ENCODE measurements at regions not wholly inside any gene's neighbourhood (a gene's known extent, or its start where the extent isn't known, plus 50 kb on each side); places are given as distances from the start of the nearest gene placed in this dataset.

DNA sequence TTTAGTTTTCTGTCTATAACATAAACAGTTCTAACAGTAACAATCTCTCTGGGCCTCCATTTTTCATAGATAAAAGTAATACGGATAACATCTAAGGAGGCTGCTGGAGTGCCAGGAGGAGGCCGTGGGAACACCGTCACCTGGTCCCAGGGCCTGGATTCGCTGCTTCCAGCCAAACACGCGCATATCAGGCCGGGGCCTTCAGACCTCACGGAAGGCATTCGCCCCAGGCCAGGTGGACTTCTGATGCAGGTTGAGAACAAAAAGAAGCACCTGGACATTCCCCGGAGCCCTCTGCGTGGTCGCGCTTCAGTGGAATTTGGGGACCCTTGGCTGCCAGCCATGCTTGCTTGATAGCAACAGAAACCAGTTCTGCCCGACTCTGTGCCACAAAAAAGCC, 113.1 kb upstream of the GUCA2B start:
- Histone ChIP-seq H4K20me1 (ENCODE audit: low read depth) (no peaks in the 10 kb centered on the region), H3K4me1 (no peaks in the 10 kb centered on the region), H3K9ac (no peak overlapping the region), H3K4me2 (no peak overlapping the region), H3K79me2 (ENCODE audit: low read depth) (no peaks in the 10 kb centered on the region), H3K27me3 (peaks cover 31% of the 10 kb centered on the region), H3K27ac (no peak overlapping the region), H3K9me3 (ENCODE audit: low read depth) (no peaks in the 10 kb centered on the region), H3K36me3 (no peaks in the 10 kb centered on the region), H2AFZ (replicated peaks) (no peak overlapping the region), H3F3A (ENCODE audit: low read depth) (no peaks in the 10 kb centered on the region), H3K4me3 (no peak overlapping the region)
- Mint-ChIP-seq H3K9me3 (no peaks in the 10 kb centered on the region), H3K36me3 (no peaks in the 10 kb centered on the region), H3K27me3 (ENCODE audit: insufficient read depth, low read depth) (peaks cover 4% of the 10 kb centered on the region), H3K27ac (no peak overlapping the region), H3K4me1 (peaks cover 3% of the 10 kb centered on the region), H3K4me3 (no peak overlapping the region)
- DNase-seq (ENCODE audit: low spot score) = no peak
- no peak for TF ChIP-seq EZH2 (IDR thresholded peaks at IDR 0.05)
- TF ChIP-seq EZH2phosphoT487 (IDR thresholded peaks at IDR 0.05) = no peak
- TF ChIP-seq, protein P1, sequence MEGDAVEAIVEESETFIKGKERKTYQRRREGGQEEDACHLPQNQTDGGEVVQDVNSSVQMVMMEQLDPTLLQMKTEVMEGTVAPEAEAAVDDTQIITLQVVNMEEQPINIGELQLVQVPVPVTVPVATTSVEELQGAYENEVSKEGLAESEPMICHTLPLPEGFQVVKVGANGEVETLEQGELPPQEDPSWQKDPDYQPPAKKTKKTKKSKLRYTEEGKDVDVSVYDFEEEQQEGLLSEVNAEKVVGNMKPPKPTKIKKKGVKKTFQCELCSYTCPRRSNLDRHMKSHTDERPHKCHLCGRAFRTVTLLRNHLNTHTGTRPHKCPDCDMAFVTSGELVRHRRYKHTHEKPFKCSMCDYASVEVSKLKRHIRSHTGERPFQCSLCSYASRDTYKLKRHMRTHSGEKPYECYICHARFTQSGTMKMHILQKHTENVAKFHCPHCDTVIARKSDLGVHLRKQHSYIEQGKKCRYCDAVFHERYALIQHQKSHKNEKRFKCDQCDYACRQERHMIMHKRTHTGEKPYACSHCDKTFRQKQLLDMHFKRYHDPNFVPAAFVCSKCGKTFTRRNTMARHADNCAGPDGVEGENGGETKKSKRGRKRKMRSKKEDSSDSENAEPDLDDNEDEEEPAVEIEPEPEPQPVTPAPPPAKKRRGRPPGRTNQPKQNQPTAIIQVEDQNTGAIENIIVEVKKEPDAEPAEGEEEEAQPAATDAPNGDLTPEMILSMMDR (IDR thresholded peaks at IDR 0.05) = no peak

DNA sequence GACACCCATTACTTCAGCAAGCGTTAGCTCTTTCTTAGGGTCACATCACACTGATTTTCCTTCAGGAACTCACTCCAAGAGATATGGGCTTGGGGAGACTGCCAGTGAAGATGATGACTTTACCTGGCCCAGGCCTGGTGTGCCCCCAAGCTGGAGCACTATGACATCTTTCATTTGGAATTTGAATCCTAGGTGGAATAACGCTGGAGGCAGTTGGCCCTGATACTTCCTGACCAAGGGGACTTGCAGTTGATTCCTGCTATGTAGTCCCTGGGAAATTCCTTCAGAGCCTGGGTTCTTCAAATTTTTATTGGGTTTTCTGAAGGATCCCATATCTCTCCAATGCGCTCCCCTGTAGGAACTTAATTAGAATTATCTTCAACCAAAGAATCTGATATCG, 114.9 kb upstream of the GUCA2B start:
- TF ChIP-seq, protein P1 (IDR thresholded peaks at IDR 0.05) = no peak
- no peak for TF ChIP-seq EZH2phosphoT487 (IDR thresholded peaks at IDR 0.05)
- H3K79me2 ChIP-seq (ENCODE audit: low read depth) = no peaks in the 10 kb centered on the region

DNA sequence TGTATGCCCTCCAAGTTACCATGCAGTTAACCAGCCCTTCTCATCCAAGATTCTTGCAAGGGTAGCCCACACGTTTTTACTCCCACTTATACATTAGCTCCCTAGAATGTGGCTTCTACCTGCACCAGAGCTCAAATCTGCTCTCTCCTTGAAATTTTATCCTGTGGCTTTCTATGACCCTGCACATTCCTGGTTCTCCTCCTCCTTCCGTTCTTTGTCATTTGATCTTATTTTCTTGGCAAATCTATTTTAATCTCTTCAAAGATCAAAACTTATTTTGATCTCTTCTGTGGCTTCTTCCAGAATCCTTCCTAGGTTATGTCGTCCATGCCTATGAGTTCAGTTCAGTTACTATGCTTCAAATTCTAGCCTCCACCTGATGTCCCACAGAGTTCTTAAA, 115.6 kb upstream of the GUCA2B start:
- Histone ChIP-seq H3K27me3 (peaks cover 57% of the 10 kb centered on the region), H3F3A (ENCODE audit: low read depth) (peaks cover 8% of the 10 kb centered on the region), H3K9me3 (ENCODE audit: low read depth) (no peaks in the 10 kb centered on the region), H2AFZ (replicated peaks) (no peak overlapping the region), H3K79me2 (ENCODE audit: low read depth) (no peaks in the 10 kb centered on the region), H3K27ac (no peak overlapping the region), H3K4me2 (no peak overlapping the region), H3K4me1 (no peaks in the 10 kb centered on the region), H3K9ac (no peak overlapping the region), H3K36me3 (no peaks in the 10 kb centered on the region), H4K20me1 (ENCODE audit: low read depth) (no peaks in the 10 kb centered on the region), H3K4me3 (no peak overlapping the region)
- Mint-ChIP-seq H3K9me3 (no peaks in the 10 kb centered on the region), H3K27me3 (ENCODE audit: insufficient read depth, low read depth) (peaks cover 13% of the 10 kb centered on the region), H3K27ac (no peak overlapping the region), H3K36me3 (no peaks in the 10 kb centered on the region), H3K4me1 (peaks cover 10% of the 10 kb centered on the region), H3K4me3 (no peak overlapping the region)
- TF ChIP-seq EZH2phosphoT487 (IDR thresholded peaks at IDR 0.05) (no peak), EZH2 (IDR thresholded peaks at IDR 0.05) (no peak)
- TF ChIP-seq, protein P1 (IDR thresholded peaks at IDR 0.05) = no peak
- DNase-seq (ENCODE audit: low spot score) = no peak

More for the DNA sequence above, 114.9 kb upstream of the GUCA2B start:
- Mint-ChIP-seq H3K27me3 (ENCODE audit: insufficient read depth, low read depth) (peaks cover 11% of the 10 kb centered on the region), H3K9me3 (no peaks in the 10 kb centered on the region), H3K4me3 (no peak overlapping the region), H3K4me1 (peaks cover 10% of the 10 kb centered on the region), H3K36me3 (no peaks in the 10 kb centered on the region), H3K27ac (no peak overlapping the region)
- no peak overlapping the region for H2AFZ ChIP-seq (replicated peaks)
- H3K27ac ChIP-seq = no peak overlapping the region
- H3K4me3 ChIP-seq = no peak overlapping the region
- H3K9me3 ChIP-seq (ENCODE audit: low read depth) = no peaks in the 10 kb centered on the region
- peaks cover 8% of the 10 kb centered on the region for H3F3A ChIP-seq (ENCODE audit: low read depth)
- no peak for DNase-seq (ENCODE audit: low spot score)
- H4K20me1 ChIP-seq (ENCODE audit: low read depth) = no peaks in the 10 kb centered on the region
- no peaks in the 10 kb centered on the region for H3K4me1 ChIP-seq
- no peak overlapping the region for H3K4me2 ChIP-seq
- peaks cover 50% of the 10 kb centered on the region for H3K27me3 ChIP-seq
- no peak overlapping the region for H3K9ac ChIP-seq
- no peaks in the 10 kb centered on the region for H3K36me3 ChIP-seq

Measured in neural progenitor cell (in vitro differentiated cells).